GM21390 (cell line): ENCODE measurements at regions not wholly inside any gene's neighbourhood (a gene's known extent, or its start where the extent isn't known, plus 50 kb on each side); places are given as distances from the start of the nearest gene placed in this dataset.

Experiments used
- ATAC-seq: cut with Tn5 transposase; IDR thresholded peaks from one replicate; pipeline ENCODE4 v1.9.1; 2021; ENCODE audit not compliant: unreplicated experiment

DNA sequence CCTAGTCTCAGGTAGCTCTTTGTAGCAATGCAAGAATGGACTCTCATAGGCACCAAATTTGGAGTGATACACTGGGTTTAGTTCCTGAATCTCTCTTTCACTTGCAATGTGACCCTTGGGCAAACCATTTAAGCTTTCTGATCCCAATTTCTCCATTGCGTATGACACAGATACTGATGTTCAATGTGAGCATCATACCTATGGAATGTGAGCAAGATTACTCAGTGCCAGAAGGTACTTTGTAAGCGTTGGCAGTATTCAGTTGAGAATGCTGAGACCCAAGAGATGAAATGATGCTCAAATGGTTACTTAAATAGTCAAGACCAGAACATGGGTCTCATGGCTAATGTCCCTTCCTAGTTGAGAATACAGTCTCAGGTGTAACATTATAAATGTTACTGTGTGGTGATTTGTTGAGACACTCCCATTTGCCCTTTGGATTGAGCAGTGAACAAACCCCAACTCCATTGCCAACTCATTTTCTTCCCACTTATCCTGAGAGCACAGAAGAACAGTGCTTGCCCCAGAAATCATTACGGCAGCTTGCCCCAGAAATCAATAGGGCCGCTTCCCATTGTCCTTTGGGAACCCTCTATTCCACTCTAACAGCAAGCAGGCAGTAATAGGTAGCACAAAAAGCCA, 134.1 kb downstream of the SOX9 start:
- ATAC-seq: no peak

- ATAC-seq: no peak
Measured at GRCh38 chr17:72255481-72255880, 134.7 kb downstream of the SOX9 start.

GRCh38 chr17:72258711-72259110, 137.9 kb downstream of the SOX9 start:
- ATAC-seq: no peak

DNA sequence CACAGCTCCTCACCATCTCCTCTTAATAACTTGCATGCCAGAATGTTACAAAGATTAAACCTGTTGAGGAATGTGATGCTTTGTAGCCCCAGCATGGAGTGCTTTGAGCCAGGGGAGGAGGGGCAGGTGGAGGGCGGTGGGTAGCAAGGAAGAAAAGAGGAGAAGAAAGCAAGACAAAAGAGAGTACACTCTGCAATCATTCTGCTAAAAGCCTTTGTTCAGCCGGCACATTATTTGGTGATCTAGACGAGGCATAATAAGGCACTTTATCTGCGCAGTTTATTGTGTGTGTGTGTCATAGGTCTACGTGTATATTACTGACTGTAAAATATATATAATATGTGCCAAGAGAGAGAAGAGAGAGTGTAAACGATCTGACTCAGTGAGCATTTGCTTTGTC, 139.1 kb downstream of the SOX9 start:
- ATAC-seq: no peak

DNA sequence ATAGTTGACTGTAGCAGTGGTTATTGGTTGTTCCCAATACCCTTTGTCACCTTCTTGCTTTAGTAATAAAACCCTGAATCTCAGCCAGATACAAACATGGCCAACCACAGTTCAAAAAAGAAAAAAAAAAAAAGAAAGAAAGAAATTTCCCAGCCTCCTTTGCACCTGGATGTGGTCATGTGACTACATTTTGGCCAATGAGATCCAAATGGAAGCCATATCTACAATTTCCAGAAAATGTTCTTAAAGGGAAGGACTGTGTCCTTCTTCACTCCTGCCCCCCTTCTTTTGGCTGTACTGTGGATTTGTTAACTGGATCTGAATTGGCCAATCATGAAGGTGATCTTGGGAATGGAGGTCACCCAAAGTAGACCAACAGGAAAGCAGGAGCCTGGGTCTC, 141.9 kb downstream of the SOX9 start:
- no peak for ATAC-seq

- ATAC-seq: no peak
Measured at GRCh38 chr17:72264682-72265405, 144.0 kb downstream of the SOX9 start.

DNA sequence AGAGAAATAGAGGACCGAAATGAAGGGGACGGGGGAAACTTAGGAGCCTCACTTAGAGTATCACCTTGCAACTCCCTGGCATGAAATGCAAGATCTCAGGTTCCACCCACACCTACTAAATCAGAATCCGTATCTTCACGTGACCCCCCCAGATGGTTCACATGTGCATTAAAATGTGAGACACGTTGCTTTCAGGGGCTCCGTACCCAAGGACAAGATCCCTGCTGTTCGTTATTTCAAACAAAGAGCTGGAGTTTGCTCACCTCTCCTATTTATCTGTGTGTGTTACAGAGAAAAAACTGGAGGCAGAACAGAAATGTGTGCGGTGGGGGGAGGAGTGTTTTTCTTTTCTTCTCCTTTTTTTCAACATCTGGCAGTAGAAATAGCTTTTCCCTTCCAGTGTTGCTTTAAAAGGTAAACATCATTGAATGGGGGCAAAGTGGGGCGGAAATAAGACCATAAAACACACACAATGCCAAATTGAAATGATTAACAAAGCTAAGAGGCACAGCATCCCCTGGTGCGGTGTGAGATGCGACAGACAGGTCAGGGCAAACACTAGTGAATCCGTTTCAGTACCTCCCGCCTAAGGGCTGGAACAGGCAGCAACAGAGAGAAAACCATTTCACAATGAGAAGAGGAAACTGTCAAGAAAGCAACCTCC, 145.4 kb downstream of the SOX9 start:
- no peak for ATAC-seq

- no peak for ATAC-seq
Measured at GRCh38 chr17:72267601-72268000, 146.8 kb downstream of the SOX9 start.

DNA sequence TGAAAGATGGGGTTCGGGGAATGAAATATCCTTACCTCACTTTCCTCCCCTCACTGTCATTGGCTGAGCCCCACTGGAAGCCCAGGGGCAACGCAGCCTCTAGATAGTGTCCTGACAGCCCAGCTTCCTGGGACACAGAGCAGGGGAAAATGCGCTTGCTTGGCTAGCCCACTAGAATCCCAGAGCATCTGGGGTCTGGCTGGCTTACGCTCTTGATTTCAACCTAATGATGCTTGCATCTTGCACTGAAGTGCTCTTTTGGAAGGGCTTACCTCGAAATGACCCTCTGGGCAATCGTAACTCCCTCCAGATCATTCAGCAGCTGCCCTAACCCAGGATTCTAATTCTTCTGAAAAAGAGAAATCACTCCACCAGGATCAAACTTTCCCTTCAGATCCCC, 147.6 kb downstream of the SOX9 start:
- no peak for ATAC-seq

DNA sequence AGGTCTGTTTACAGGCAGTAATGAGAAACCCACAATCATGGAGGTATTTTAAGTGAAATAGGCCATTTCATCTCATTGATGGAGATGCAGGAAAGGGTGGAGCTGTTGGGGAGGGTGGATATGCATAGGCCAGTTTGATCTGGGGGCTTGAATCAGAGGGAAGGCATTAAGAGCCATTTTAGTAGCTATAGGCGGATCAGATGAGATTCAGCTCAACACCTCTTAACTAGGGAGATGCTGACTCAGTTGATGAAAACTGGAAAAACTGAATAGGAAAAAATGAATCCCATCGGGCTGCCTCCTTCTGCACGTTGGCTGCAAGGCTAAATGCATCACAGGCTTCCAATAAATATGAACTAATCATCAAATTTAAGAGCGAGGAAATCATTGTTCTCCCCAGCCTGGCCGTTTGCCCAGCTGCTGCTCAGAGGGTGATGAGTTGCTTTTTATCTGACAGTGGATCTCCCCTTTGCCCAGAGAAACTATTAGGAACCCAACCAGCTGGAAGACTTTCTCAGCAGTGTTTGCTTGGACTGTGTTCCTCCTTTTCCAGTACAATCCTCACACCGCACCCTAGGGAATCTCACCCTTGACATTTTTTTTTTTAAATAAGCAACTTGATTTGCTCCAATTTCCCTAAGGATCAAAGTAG, 149.6 kb downstream of the SOX9 start:
- no peak for ATAC-seq

DNA sequence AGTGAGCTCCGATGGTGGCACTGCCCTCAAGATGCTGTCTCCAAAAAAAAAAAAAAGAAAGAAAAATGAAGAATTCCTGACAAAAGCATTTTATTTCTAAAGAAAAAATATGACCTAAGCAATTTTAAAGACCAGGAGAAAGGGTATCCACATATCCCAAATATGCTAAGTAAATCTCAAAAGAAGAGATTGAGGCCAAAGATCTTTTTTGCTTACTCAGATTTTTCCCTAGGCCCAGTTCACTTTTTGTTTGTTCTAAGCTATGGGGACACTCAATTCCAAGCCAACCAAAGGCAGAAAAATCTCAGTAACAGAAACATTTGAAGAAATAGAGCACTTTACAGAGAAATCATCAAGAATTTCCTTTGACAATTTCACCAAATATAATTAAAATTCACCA, 150.8 kb downstream of the SOX9 start:
- no peak for ATAC-seq

GRCh38 chr17:72273289-72274056, 152.7 kb downstream of the SOX9 start:
- ATAC-seq: no peak

DNA sequence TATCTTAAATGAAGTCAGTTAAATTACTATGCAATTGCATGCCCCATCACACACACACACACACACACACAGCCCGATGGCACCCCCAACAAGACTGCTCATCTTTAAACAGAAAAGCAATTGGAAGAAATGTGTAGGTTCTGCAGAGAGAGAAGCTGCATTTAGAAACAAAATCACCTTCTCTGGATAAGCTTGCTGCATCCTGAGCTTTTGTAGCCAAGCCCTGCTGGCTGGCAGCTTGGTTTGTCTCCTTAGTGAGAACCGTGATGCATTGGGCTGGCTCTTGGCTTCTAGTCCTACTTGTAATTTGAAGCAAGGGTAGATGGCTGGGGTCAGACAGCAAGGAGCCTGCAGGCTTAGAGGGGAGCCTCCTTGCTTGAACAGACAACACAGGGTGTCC, 153.8 kb downstream of the SOX9 start:
- no peak for ATAC-seq

DNA sequence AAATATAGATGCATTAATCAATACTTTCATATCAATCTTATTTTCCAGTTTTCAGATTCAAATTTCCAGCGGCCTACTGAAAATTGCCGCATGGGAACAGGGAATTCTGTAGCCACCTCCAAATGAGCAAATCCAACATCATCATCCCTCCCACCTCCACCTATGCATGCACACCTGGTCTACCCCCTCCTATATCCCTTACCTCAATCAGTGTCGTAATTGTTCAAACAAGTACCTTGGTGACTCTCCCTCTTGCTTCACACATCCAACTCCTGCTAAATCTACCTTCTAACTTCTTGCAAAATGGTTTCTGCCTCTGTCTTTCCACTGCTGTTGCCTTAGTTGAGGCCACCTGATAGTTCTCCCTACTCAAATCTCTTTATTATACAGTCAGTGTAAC, 160.1 kb downstream of the SOX9 start:
- no peak for ATAC-seq

- ATAC-seq: no peak
Measured at GRCh38 chr17:72282439-72283029, 161.7 kb downstream of the SOX9 start.

- ATAC-seq: no peak
Measured at GRCh38 chr17:72284806-72285205, 164.0 kb downstream of the SOX9 start.

- ATAC-seq: no peak
Measured at GRCh38 chr17:72287586-72287985, 166.8 kb downstream of the SOX9 start.

- ATAC-seq: no peak
Measured at GRCh38 chr17:72294487-72294893, 173.7 kb downstream of the SOX9 start.

DNA sequence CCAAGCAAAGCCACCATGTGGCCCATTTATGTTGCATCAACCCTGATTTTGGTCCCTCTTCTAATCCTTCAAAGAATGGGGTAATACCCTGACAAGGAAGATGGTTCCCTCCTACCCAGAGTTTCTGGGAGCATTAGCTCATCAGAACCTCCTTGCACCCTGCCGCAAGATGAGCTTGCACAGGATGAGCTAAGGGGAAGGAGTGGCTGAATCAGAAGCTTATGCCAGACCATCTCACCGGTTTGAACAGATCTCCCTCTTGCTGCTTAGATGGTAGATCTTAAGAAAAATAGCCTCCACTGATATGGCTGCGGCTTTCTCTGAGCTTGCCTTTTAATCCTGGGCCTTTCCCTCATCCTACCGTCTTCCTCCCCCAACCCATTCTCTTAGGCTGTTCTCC, 175.1 kb downstream of the SOX9 start:
- no peak for ATAC-seq

DNA sequence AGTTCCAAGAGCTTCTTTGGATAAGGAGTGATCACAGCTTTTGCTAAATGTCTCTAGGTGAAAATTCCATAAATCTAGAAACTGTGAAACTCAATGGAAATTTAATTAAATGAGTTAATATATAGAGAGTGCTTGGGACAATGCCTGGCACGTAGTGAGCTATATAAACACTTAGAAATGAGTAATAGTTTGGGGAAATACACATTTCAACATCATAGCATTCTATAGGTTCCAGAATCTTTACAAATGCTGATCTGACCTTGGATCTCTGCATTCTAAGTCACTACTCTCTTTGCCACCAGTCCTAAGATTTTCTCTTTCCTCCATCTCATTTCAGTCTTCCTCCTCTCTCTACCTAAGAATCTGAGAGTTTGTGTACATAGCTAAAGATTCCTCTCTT, 175.6 kb downstream of the SOX9 start:
- ATAC-seq: no peak
